HepG2 (cell line): ENCODE measurements at regions not wholly inside any gene's neighbourhood (a gene's known extent, or its start where the extent isn't known, plus 50 kb on each side); places are given as distances from the start of the nearest gene placed in this dataset.

ENCODE experiments used
- ATAC-seq: fragments of 200-7000 bp; cut with Tn5 transposase; 3 replicates; pipeline ENCODE4 v1.9.1; 2020; ENCODE audit warnings: mild to moderate bottlenecking, moderate library complexity
- BruUV-seq: library from RNA; stranded (reverse); fragments of 400-500 nt; replicated peaks from 2 replicates; lab custom pipeline; 2021; lab: Mats Ljungman, UMichigan
- CTCF ChIA-PET: fragments of 300-600 bp; formaldehyde crosslinking; extraction: SDS; loops from one replicate; lab custom pipeline; 2021; ENCODE audit warnings: low total read pairs, inconsistent platforms, low intra/inter-chr PET ratio; lab: Yijun Ruan, JAX
- POLR2A ChIA-PET: fragments of 350-600 bp; sonication (Branson Sonifier 250); formaldehyde crosslinking; loops from one replicate; lab custom pipeline; 2020; ENCODE audit warnings: antibody characterized with exemption, inconsistent platforms; lab: Yijun Ruan, JAX
- DNase-seq: peaks from one replicate; pipeline ENCODE4 v3.0.0-alpha.2; 2015; ENCODE audit warnings: low spot score
- FAIRE-seq: peaks from 3 replicates; lab custom pipeline; 2011; peaks lifted over from hg19 to GRCh38; lab: Jason Lieb, UNC
- H2AFZ ChIP-seq: one replicate; pipeline ENCODE4 v1.6.1; 2011; ENCODE audit warnings: low read length, inconsistent platforms
- H3K27ac ChIP-seq: fragments of 300-600 bp; 3 replicates; pipeline ENCODE4 v1.8.0; 2011; ENCODE audit warnings: mixed run types, mild to moderate bottlenecking, mixed read lengths, low read length, inconsistent platforms; ENCODE audit not compliant: insufficient read depth; ENCODE audit errors: extremely low read length
- H3K27me3 ChIP-seq, 2 experiments: fragments of 200-600 bp in 1 of 2; 2 replicates in 1 of 2; 3 replicates in 1 of 2; pipeline versions ENCODE4 v1.6.0 to v1.8.0; 2011; ENCODE audit warnings: low read length in 2 of 2, mild to moderate bottlenecking in 2 of 2, moderate library complexity in 2 of 2, inconsistent platforms in 1 of 2; ENCODE audit not compliant: insufficient read depth in 2 of 2, control insufficient read depth in 1 of 2
- H3K36me3 ChIP-seq, 2 experiments: fragments of 200-600 bp in 1 of 2; replicated peaks in 1 of 2; 2 replicates in 1 of 2; 3 replicates in 1 of 2; pipeline versions ENCODE4 v1.5.1 to v1.8.0; 2011; ENCODE audit warnings: low read length in 2 of 2, inconsistent platforms in 1 of 2; ENCODE audit not compliant: insufficient read depth in 2 of 2, control insufficient read depth in 1 of 2
- H3K4me1 ChIP-seq: 2 replicates; pipeline ENCODE4 v1.5.1; 2012; ENCODE audit warnings: low read length, inconsistent platforms; ENCODE audit not compliant: insufficient read depth
- H3K4me2 ChIP-seq: 2 replicates; pipeline ENCODE4 v1.6.0; 2011; ENCODE audit warnings: low read depth, low read length, inconsistent platforms
- H3K4me3 ChIP-seq, 3 experiments: fragments of 200-600 bp in 1 of 3; sonication (generic), shearing (Covaris generic) in 1 of 3; replicated peaks in 1 of 3; 2 replicates each; pipeline ENCODE4 v1.5.1; 2011 to 2016; ENCODE audit warnings: low read length in 3 of 3, inconsistent platforms in 2 of 3, low read depth in 2 of 3, mild to moderate bottlenecking in 2 of 3, control low read depth in 1 of 3, mixed read lengths in 1 of 3; ENCODE audit not compliant: insufficient read depth in 1 of 3
- H3K79me2 ChIP-seq: one replicate; pipeline ENCODE4 v1.6.1; 2011; ENCODE audit warnings: low read length, inconsistent platforms; ENCODE audit not compliant: insufficient read depth
- H3K9ac ChIP-seq: 2 replicates; pipeline ENCODE4 v1.6.0; 2011; ENCODE audit warnings: mild to moderate bottlenecking, low read depth, low read length, inconsistent platforms; ENCODE audit not compliant: insufficient read depth
- H3K9me3 ChIP-seq: 2 replicates; pipeline ENCODE4 v1.5.1; 2012; ENCODE audit warnings: mild to moderate bottlenecking, low read length
- H4K20me1 ChIP-seq: 2 replicates; pipeline ENCODE4 v1.6.0; 2011; ENCODE audit warnings: inconsistent platforms, mild to moderate bottlenecking, low read length, moderate library complexity; ENCODE audit not compliant: insufficient read depth
- CHD4 ChIP-seq: fragments of 200-600 bp; sonication (generic); IDR thresholded peaks from 2 replicates; pipeline ENCODE4 v1.7.0; 2017; ENCODE audit warnings: mild to moderate bottlenecking, low read length, borderline replicate concordance
- IRX3 ChIP-seq: sonication (generic); formaldehyde crosslinking; IDR thresholded peaks from 2 replicates; pipeline ENCODE4 v1.8.1; 2023; ENCODE audit warnings: mild to moderate bottlenecking, low read depth, missing genetic modification reagents, borderline replicate concordance
- KAT7 ChIP-seq: IDR thresholded peaks from 2 replicates; pipeline ENCODE4 v1.6.1; 2018; ENCODE audit warnings: borderline replicate concordance, missing compliant biosample characterization
- MAZ ChIP-seq, 2 experiments: sonication (generic) in 1 of 2; formaldehyde crosslinking in 1 of 2; IDR thresholded peaks; 2 replicates each; pipeline versions ENCODE4 v1.5.0 to v1.6.1; 2012 to 2020; ENCODE audit warnings: low read depth in 2 of 2, mild to moderate bottlenecking in 2 of 2, borderline replicate concordance in 1 of 2, improper control_type of control experiment in 1 of 2, low read length in 1 of 2, missing genetic modification reagents in 1 of 2, moderate library complexity in 1 of 2
- PAX8 ChIP-seq: sonication (generic); formaldehyde crosslinking; IDR thresholded peaks from 2 replicates; pipeline ENCODE4 v1.8.0; 2022; ENCODE audit warnings: mild to moderate bottlenecking, missing genetic modification reagents, borderline replicate concordance
- PHF8 ChIP-seq: sonication (generic); formaldehyde crosslinking; IDR thresholded peaks from 2 replicates; pipeline ENCODE4 v1.5.0; 2020; ENCODE audit warnings: missing genetic modification reagents
- RAD21 ChIP-seq: fragments of 450-650 bp; formaldehyde crosslinking; IDR thresholded peaks from 2 replicates; pipeline ENCODE4 v1.5.0; 2020; ENCODE audit warnings: mild to moderate bottlenecking
- RXRB ChIP-seq: IDR thresholded peaks from 2 replicates; pipeline ENCODE4 v1.6.1; 2016; ENCODE audit warnings: borderline replicate concordance, missing genetic modification reagents, missing compliant biosample characterization
- ZNF232 ChIP-seq: sonication (generic); formaldehyde crosslinking; IDR thresholded peaks from 2 replicates; pipeline ENCODE4 v1.4.0; 2020; ENCODE audit warnings: missing genetic modification reagents, borderline replicate concordance
- ZNF557 ChIP-seq: sonication (generic); formaldehyde crosslinking; IDR thresholded peaks from 2 replicates; pipeline ENCODE4 v1.4.0; 2020; ENCODE audit warnings: missing genetic modification reagents
- ZSCAN5A ChIP-seq: sonication (generic); formaldehyde crosslinking; IDR thresholded peaks from 2 replicates; pipeline ENCODE4 v1.8.0; 2022; ENCODE audit warnings: mild to moderate bottlenecking, missing genetic modification reagents, borderline replicate concordance
- WGBS: methylation state at CpG from one replicate; pipeline ENCODE4 v1.1.6; 2017; ENCODE audit warnings: low lambda C conversion rate; 5-methylcytosine and 5-hydroxymethylcytosine counted together
- in situ Hi-C: cut with HindIII; loops from 2 replicates; pipeline ENCODE4 v1.10.0; 2017; ENCODE audit warnings: low pct_unique_long_range_greater_than_20kb; ENCODE audit not compliant: extremely low pct_ligation_motif_present
- intact Hi-C: fragments of 100-400 bp; cut with micrococcal nuclease; formaldehyde crosslinking; loops from one replicate; pipeline ENCODE4 v1.10.0; 2022; ENCODE audit not compliant: unreplicated experiment
- TF ChIP-seq, protein P1 (sequence below): IDR thresholded peaks from 2 replicates; pipeline ENCODE4 v1.4.0; 2020; ENCODE audit warnings: mild to moderate bottlenecking, missing genetic modification reagents

DNA sequence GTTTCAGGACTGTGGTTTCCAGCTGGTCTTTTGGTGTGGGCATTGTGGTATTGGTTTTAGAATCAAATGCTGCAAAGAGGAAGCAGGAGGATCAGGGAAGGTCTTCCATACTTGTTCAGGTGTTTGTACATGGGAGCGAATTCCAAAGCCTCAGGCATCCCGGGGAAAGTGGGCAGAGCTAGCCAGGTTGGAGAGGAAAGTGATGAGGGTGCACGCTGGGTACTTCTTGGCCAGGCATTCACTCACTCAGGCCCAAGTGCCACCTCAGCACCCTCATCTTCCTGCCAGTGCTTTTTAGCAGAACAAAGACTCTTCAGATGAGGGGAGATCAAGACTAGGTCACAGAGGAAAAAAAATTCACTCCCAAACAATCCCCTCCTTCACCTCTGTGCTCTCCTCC is 241.1 kb upstream of the TBX18 start (continued):
- TF ChIP-seq CHD4 (no peak), PHF8 (CRISPR knock-in tag) (no peak)

GRCh38 chr6:85004361-85004995 is 240.1 kb upstream of the TBX18 start:
- H4K20me1 ChIP-seq = no peaks in the 10 kb centered on the region
- ATAC-seq (no peak), FAIRE-seq (no peak), DNase-seq (no peak)
- H3K9me3 ChIP-seq = no peaks in the 10 kb centered on the region
- BruUV-seq = no TSS peak
- POLR2A ChIA-PET = no interaction called here
- intact Hi-C loops (no loop called here), in situ Hi-C loops (loop anchor here (25.0 kb wide), 1 partner anchor 308 kb away; no protein-coding TSS in a partner anchor)
- no peak overlapping the region for H3K4me2 ChIP-seq
- no peaks in the 10 kb centered on the region for H3K27me3 ChIP-seq
- no peak overlapping the region for H3K27ac ChIP-seq
- no peak overlapping the region for H3K9ac ChIP-seq
- H3K4me3 ChIP-seq = no peak overlapping the region
- no peak overlapping the region for H2AFZ ChIP-seq
- H3K4me1 ChIP-seq = no peaks in the 10 kb centered on the region
- no peaks in the 10 kb centered on the region for H3K79me2 ChIP-seq
- 0% methylated on average over 2 of the region's 2 CpGs for WGBS
- CTCF ChIA-PET = no interaction called here
- no peaks in the 10 kb centered on the region for H3K36me3 ChIP-seq
- no peak for TF ChIP-seq PAX8 (CRISPR knock-in tag)
- TF ChIP-seq ZNF557 (CRISPR knock-in tag) = no peak
- no peak for TF ChIP-seq ZSCAN5A (CRISPR knock-in tag)
- TF ChIP-seq, protein P1, sequence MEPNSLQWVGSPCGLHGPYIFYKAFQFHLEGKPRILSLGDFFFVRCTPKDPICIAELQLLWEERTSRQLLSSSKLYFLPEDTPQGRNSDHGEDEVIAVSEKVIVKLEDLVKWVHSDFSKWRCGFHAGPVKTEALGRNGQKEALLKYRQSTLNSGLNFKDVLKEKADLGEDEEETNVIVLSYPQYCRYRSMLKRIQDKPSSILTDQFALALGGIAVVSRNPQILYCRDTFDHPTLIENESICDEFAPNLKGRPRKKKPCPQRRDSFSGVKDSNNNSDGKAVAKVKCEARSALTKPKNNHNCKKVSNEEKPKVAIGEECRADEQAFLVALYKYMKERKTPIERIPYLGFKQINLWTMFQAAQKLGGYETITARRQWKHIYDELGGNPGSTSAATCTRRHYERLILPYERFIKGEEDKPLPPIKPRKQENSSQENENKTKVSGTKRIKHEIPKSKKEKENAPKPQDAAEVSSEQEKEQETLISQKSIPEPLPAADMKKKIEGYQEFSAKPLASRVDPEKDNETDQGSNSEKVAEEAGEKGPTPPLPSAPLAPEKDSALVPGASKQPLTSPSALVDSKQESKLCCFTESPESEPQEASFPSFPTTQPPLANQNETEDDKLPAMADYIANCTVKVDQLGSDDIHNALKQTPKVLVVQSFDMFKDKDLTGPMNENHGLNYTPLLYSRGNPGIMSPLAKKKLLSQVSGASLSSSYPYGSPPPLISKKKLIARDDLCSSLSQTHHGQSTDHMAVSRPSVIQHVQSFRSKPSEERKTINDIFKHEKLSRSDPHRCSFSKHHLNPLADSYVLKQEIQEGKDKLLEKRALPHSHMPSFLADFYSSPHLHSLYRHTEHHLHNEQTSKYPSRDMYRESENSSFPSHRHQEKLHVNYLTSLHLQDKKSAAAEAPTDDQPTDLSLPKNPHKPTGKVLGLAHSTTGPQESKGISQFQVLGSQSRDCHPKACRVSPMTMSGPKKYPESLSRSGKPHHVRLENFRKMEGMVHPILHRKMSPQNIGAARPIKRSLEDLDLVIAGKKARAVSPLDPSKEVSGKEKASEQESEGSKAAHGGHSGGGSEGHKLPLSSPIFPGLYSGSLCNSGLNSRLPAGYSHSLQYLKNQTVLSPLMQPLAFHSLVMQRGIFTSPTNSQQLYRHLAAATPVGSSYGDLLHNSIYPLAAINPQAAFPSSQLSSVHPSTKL = no peak
- TF ChIP-seq KAT7 (CRISPR knock-in tag) = no peak
- TF ChIP-seq RXRB (CRISPR knock-in tag) = no peak
- no peak for TF ChIP-seq IRX3 (CRISPR knock-in tag)
- TF ChIP-seq MAZ (IDR thresholded peaks at IDR 0.05; ENCODE audit: borderline replicate concordance, low read depth, low read length) = no peak
- TF ChIP-seq MAZ (CRISPR knock-in tag; IDR thresholded peaks at IDR 0.05; ENCODE audit: low read depth) = no peak
- no peak for TF ChIP-seq RAD21
- no peak for TF ChIP-seq ZNF232 (CRISPR knock-in tag)
